ENCODE measurements at regions not wholly inside any gene's neighbourhood (a gene's known extent, or its start where the extent isn't known, plus 50 kb on each side); places are given as distances from the start of the nearest gene placed in this dataset.

GRCh38 chr2:223238301-223238700 is 186.3 kb downstream of the KCNE4 start:
- no peaks in the 10 kb centered on the region for H3K4me1 ChIP-seq
- no peak for TF ChIP-seq POLR2AphosphoS5 (IDR thresholded peaks at IDR 0.05)
- TF ChIP-seq POLR2A (IDR thresholded peaks at IDR 0.05): no peak
- TF ChIP-seq, protein P1, sequence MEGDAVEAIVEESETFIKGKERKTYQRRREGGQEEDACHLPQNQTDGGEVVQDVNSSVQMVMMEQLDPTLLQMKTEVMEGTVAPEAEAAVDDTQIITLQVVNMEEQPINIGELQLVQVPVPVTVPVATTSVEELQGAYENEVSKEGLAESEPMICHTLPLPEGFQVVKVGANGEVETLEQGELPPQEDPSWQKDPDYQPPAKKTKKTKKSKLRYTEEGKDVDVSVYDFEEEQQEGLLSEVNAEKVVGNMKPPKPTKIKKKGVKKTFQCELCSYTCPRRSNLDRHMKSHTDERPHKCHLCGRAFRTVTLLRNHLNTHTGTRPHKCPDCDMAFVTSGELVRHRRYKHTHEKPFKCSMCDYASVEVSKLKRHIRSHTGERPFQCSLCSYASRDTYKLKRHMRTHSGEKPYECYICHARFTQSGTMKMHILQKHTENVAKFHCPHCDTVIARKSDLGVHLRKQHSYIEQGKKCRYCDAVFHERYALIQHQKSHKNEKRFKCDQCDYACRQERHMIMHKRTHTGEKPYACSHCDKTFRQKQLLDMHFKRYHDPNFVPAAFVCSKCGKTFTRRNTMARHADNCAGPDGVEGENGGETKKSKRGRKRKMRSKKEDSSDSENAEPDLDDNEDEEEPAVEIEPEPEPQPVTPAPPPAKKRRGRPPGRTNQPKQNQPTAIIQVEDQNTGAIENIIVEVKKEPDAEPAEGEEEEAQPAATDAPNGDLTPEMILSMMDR (IDR thresholded peaks at IDR 0.05): no peak
- no peak for TF ChIP-seq EP300 (IDR thresholded peaks at IDR 0.05)
- no peaks in the 10 kb centered on the region for H3K36me3 ChIP-seq
- DNase-seq (no peak), ATAC-seq (ENCODE audit: low FRiP score in 2 of 2) (no peak)
- no peaks in the 10 kb centered on the region for H3K9me3 ChIP-seq
- no peaks in the 10 kb centered on the region for H3K27me3 ChIP-seq
- no peak overlapping the region for H3K4me3 ChIP-seq
- no peak overlapping the region for H3K27ac ChIP-seq
- WGBS, 2 donors: 77 to 86% methylated on average over 2 of the region's 2 CpGs

GRCh38 chr2:223243233-223243632 is 191.2 kb downstream of the KCNE4 start:
- no peaks in the 10 kb centered on the region for H3K27me3 ChIP-seq
- H3K9me3 ChIP-seq: no peaks in the 10 kb centered on the region
- H3K4me3 ChIP-seq: no peak overlapping the region
- DNase-seq (no peak), ATAC-seq (ENCODE audit: low FRiP score in 2 of 2) (no peak)
- 69 to 70% methylated on average over 3 of the region's 3 CpGs for WGBS, 2 donors
- TF ChIP-seq, protein P1 (IDR thresholded peaks at IDR 0.05): no peak
- TF ChIP-seq EP300 (IDR thresholded peaks at IDR 0.05): no peak
- no peak for TF ChIP-seq POLR2AphosphoS5 (IDR thresholded peaks at IDR 0.05)
- TF ChIP-seq POLR2A (IDR thresholded peaks at IDR 0.05): no peak
- H3K36me3 ChIP-seq: no peaks in the 10 kb centered on the region
- H3K27ac ChIP-seq: no peak overlapping the region
- H3K4me1 ChIP-seq: no peaks in the 10 kb centered on the region

DNA sequence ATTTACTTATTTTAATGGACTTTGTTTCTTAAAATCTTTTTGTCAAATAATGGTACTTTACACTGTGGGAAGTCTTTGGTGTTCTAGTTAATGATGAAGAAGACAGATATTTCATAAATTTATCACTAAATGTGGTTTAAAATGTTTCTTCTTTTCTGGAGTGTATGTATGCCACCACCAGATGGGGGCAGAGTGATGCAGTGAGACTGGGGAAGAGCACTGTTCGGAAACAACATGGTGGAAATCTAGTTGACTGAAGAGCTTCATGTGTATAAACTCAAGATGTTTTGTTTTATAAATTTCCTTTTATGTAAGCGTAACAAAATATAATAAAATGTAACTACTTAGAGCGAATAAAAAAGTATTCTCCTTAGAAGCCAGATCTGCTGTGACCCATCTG is 195.1 kb downstream of the KCNE4 start:
- WGBS, 2 donors: 91 to 93% methylated on average over 3 of the region's 3 CpGs
- Histone ChIP-seq H3K27me3 (no peaks in the 10 kb centered on the region), H3K36me3 (no peaks in the 10 kb centered on the region), H3K4me1 (no peaks in the 10 kb centered on the region), H3K9me3 (no peaks in the 10 kb centered on the region), H3K4me3 (no peak overlapping the region), H3K27ac (no peak overlapping the region)
- no peak for ATAC-seq (ENCODE audit: low FRiP score in 2 of 2)
- DNase-seq: no peak
- TF ChIP-seq POLR2AphosphoS5 (IDR thresholded peaks at IDR 0.05) (no peak), POLR2A (IDR thresholded peaks at IDR 0.05) (no peak), EP300 (IDR thresholded peaks at IDR 0.05) (no peak)
- TF ChIP-seq, protein P1 (IDR thresholded peaks at IDR 0.05): no peak

DNA sequence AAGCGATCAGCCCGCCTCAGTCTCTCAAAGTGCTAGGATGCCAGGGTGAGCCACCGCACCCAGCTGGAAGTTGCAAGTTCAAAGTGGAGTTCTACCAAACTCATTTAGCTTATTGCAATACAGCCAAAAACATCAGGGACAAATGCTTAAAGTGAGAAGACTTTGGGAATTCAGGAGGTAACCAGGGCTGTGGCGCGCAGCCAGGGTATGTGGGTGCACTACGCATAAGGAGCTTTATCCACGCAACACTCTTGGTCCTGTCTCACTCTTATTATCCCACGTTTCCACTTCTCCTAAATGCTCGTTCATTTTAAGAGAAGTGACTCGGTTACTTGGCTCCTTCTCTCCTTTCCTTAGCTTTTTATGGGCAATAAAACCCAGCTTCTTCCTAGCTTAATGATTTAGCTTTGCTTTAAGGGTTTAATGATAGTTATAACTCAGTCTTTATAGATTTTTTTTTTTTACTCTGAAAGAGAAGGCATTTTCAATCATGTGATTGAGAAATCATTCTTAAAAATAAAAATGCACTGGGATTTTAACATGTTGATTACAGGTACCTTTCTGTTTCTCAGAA is 199.8 kb downstream of the KCNE4 start:
- WGBS, 2 donors: 87 to 89% methylated on average over 10 of the region's 10 CpGs
- Histone ChIP-seq H3K4me1 (no peaks in the 10 kb centered on the region), H3K4me3 (no peak overlapping the region), H3K27ac (no peak overlapping the region), H3K27me3 (no peaks in the 10 kb centered on the region), H3K9me3 (peaks cover 0 to 3% (median 0%) of the 10 kb centered on the region in 4 donors), H3K36me3 (no peaks in the 10 kb centered on the region)
- no peak for DNase-seq
- no peak for TF ChIP-seq POLR2A (IDR thresholded peaks at IDR 0.05)
- TF ChIP-seq, protein P1 (IDR thresholded peaks at IDR 0.05): no peak
- TF ChIP-seq EP300 (IDR thresholded peaks at IDR 0.05): no peak
- no peak for TF ChIP-seq POLR2AphosphoS5 (IDR thresholded peaks at IDR 0.05)
- no peak for ATAC-seq (ENCODE audit: low FRiP score in 2 of 2)

DNA sequence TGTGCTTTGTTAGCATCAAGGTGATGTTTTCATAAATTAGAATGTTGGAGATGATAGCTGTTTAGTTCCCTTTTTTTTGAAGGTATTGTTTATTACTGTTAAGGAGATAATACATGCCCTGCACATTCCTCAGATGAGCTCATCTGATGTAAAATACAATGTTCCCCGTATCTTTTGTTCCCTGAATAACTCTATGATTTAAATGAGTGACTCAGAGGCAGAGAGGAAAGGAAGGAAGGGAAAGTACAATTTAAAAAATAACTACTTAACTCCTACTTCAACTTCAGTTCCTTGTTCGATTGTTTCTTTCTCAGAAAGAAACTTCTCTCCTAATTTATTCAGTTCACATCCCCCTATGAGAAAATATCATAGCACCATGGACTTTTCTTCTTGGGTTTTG is 208.7 kb downstream of the KCNE4 start:
- DNase-seq (no peak), ATAC-seq (ENCODE audit: low FRiP score in 2 of 2) (no peak)
- TF ChIP-seq EP300 (IDR thresholded peaks at IDR 0.05): no peak
- TF ChIP-seq, protein P1 (IDR thresholded peaks at IDR 0.05): no peak
- TF ChIP-seq POLR2A (IDR thresholded peaks at IDR 0.05): no peak
- no peak for TF ChIP-seq POLR2AphosphoS5 (IDR thresholded peaks at IDR 0.05)
- Histone ChIP-seq H3K27me3 (no peaks in the 10 kb centered on the region), H3K36me3 (no peaks in the 10 kb centered on the region), H3K9me3 (peaks cover 0 to 5% (median 0%) of the 10 kb centered on the region in 4 donors), H3K27ac (no peak overlapping the region), H3K4me1 (no peaks in the 10 kb centered on the region), H3K4me3 (no peak overlapping the region)
- 49 to 51% methylated on average over 2 of the region's 2 CpGs for WGBS, 2 donors
